ENCODE measurements at regions not wholly inside any gene's neighbourhood (a gene's known extent, or its start where the extent isn't known, plus 50 kb on each side); places are given as distances from the start of the nearest gene placed in this dataset.

- Histone ChIP-seq H3K27me3 (replicated peaks in 1 of 2; ENCODE audit: control insufficient read depth in 2 of 2, insufficient read depth in 2 of 2, low read length in 1 of 2) (no peaks in the 10 kb centered on the region), H4K20me1 (ENCODE audit: control insufficient read depth, insufficient read depth) (no peaks in the 10 kb centered on the region), H3K4me3 (no peak overlapping the region), H3K9ac (ENCODE audit: control insufficient read depth, insufficient read depth, low read length) (no peak overlapping the region), H3K4me2 (ENCODE audit: control insufficient read depth, insufficient read depth) (no peak overlapping the region), H3K27ac (ENCODE audit: control insufficient read depth, insufficient read depth) (no peak overlapping the region), H3K36me3 (ENCODE audit: control insufficient read depth in 2 of 2, insufficient read depth in 2 of 2, low read length in 1 of 2) (no peaks in the 10 kb centered on the region), H3K79me2 (ENCODE audit: control insufficient read depth, insufficient read depth, low read length) (no peaks in the 10 kb centered on the region), H2AFZ (ENCODE audit: control insufficient read depth, low read depth, low read length) (no peak overlapping the region), H3K9me3 (replicated peaks; ENCODE audit: control insufficient read depth, insufficient read depth, low read length) (no peaks in the 10 kb centered on the region), H3K4me1 (ENCODE audit: control insufficient read depth, insufficient read depth, low read length) (no peaks in the 10 kb centered on the region)
- no peak for ATAC-seq
- intact Hi-C loops (cut with micrococcal nuclease; ENCODE audit: unreplicated experiment): no loop called here
- TF ChIP-seq LARP7 (IDR thresholded peaks at IDR 0.05): no peak
- TF ChIP-seq PAX5 (IDR thresholded peaks at IDR 0.05; ENCODE audit: borderline replicate concordance, low read depth, low read length): no peak
- TF ChIP-seq CHD1 (IDR thresholded peaks at IDR 0.05; ENCODE audit: low read depth, low read length): no peak
- no peak for TF ChIP-seq ZBTB11 (CRISPR knock-in tag; IDR thresholded peaks at IDR 0.05)
- TF ChIP-seq EZH2 (IDR thresholded peaks at IDR 0.05; ENCODE audit: borderline replicate concordance, control insufficient read depth, low read depth, low read length): no peak
- no peak for TF ChIP-seq JUNB (IDR thresholded peaks at IDR 0.05)
- TF ChIP-seq HSF1 (IDR thresholded peaks at IDR 0.05; ENCODE audit: low read depth, low read length): no peak
- TF ChIP-seq GABPA (IDR thresholded peaks at IDR 0.05; ENCODE audit: low read depth): no peak
- TF ChIP-seq CBX3 (IDR thresholded peaks at IDR 0.05; ENCODE audit: borderline replicate concordance, low read depth): no peak
- no peak for TF ChIP-seq USF1 (IDR thresholded peaks at IDR 0.05; ENCODE audit: borderline replicate concordance, extremely low read length, insufficient read depth, low read depth, low read length)
- in situ Hi-C loops (cut with MboI): no loop called here
- 14% methylated on average over 7 of the region's 7 CpGs for WGBS (ENCODE audit: insufficient coverage, insufficient replicate concordance, low lambda C conversion rate, missing lambda C conversion rate)
- ChIA-PET POLR2A (no interaction called here), CTCF (no interaction called here), SMC1A (ENCODE audit: uncharacterized antibody, unreplicated experiment) (interaction anchor here (1.6 kb wide), 1 partner anchor 71 kb away, joined by 4 read pairs; no protein-coding TSS in a partner anchor), RAD21 (ENCODE audit: unreplicated experiment) (interaction anchor here (1.0 kb wide), 1 partner anchor 47 kb away, joined by 3 read pairs; no protein-coding TSS in a partner anchor)
- DNase-seq (ENCODE audit: low read depth, low spot score): no peak
- FAIRE-seq: no peak
- BruUV-seq (replicated peaks): no TSS peak
These were observed 208.7 kb downstream of the KITLG start for GRCh38 chr12:88371416-88372183.
